Liver (tissue), 3 donors: ENCODE measurements at regions not wholly inside any gene's neighbourhood (a gene's known extent, or its start where the extent isn't known, plus 50 kb on each side); places are given as distances from the start of the nearest gene placed in this dataset.

Source experiments
- CTCF ChIP-seq: fragments of 150-350 bp; IDR thresholded peaks from 2 replicates; pipeline ENCODE4 v1.5.1; 2017; ENCODE audit warnings: improper control_type of control experiment, low read depth, low read length; ENCODE audit not compliant: missing input control
- HNF4A ChIP-seq, 2 donors: conservative IDR thresholded peaks; 2 replicates each; pipeline ENCODE4 v1.6.1; 2016; ENCODE audit warnings: antibody characterized with exemption in 2 of 2, mild to moderate bottlenecking in 2 of 2
- HNF4G ChIP-seq: IDR thresholded peaks from 2 replicates; pipeline ENCODE4 v1.6.1; 2016; ENCODE audit warnings: antibody characterized with exemption
- YY1 ChIP-seq: IDR thresholded peaks from 2 replicates; pipeline ENCODE4 v1.6.1; 2016; ENCODE audit warnings: antibody characterized with exemption, mild to moderate bottlenecking
- TF ChIP-seq, protein P1 (sequence below): IDR thresholded peaks from 2 replicates; pipeline ENCODE4 v1.6.1; 2016; ENCODE audit warnings: antibody characterized with exemption
- TF ChIP-seq, protein P2 (sequence below): IDR thresholded peaks from 2 replicates; pipeline ENCODE4 v1.6.1; 2016; ENCODE audit warnings: antibody characterized with exemption, mild to moderate bottlenecking
- donor health status: healthy.
- donor health status: healthy.

GRCh38 chr12:127223011-127223410 lies 1044.0 kb upstream of the TMEM132C start:
- no peak for TF ChIP-seq CTCF
- TF ChIP-seq YY1: no peak
- TF ChIP-seq, protein P1, sequence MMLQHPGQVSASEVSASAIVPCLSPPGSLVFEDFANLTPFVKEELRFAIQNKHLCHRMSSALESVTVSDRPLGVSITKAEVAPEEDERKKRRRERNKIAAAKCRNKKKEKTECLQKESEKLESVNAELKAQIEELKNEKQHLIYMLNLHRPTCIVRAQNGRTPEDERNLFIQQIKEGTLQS: no peak
- TF ChIP-seq, protein P2, sequence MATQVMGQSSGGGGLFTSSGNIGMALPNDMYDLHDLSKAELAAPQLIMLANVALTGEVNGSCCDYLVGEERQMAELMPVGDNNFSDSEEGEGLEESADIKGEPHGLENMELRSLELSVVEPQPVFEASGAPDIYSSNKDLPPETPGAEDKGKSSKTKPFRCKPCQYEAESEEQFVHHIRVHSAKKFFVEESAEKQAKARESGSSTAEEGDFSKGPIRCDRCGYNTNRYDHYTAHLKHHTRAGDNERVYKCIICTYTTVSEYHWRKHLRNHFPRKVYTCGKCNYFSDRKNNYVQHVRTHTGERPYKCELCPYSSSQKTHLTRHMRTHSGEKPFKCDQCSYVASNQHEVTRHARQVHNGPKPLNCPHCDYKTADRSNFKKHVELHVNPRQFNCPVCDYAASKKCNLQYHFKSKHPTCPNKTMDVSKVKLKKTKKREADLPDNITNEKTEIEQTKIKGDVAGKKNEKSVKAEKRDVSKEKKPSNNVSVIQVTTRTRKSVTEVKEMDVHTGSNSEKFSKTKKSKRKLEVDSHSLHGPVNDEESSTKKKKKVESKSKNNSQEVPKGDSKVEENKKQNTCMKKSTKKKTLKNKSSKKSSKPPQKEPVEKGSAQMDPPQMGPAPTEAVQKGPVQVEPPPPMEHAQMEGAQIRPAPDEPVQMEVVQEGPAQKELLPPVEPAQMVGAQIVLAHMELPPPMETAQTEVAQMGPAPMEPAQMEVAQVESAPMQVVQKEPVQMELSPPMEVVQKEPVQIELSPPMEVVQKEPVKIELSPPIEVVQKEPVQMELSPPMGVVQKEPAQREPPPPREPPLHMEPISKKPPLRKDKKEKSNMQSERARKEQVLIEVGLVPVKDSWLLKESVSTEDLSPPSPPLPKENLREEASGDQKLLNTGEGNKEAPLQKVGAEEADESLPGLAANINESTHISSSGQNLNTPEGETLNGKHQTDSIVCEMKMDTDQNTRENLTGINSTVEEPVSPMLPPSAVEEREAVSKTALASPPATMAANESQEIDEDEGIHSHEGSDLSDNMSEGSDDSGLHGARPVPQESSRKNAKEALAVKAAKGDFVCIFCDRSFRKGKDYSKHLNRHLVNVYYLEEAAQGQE: no peak
- TF ChIP-seq HNF4A (conservative IDR thresholded peaks at IDR 0.05): no peak
- TF ChIP-seq HNF4G: no peak
